HG03354 (cell line): ENCODE measurements at regions not wholly inside any gene's neighbourhood (a gene's known extent, or its start where the extent isn't known, plus 50 kb on each side); places are given as distances from the start of the nearest gene placed in this dataset.
"Not testable (repeated sequence)": the region's sequence is repeated elsewhere in the genome, so short reads cannot be mapped to it uniquely, and the experiment has no call there.

Experiments
- ATAC-seq: cut with Tn5 transposase; IDR thresholded peaks from one replicate; pipeline ENCODE4 v1.9.1; 2021; ENCODE audit warnings: mild to moderate bottlenecking; ENCODE audit not compliant: unreplicated experiment, poor library complexity, severe bottlenecking

- ATAC-seq: not testable (repeated sequence)
These were observed 1372.6 kb downstream of the FOXD4L5 start for GRCh38 chr9:63912451-63912850.

GRCh38 chr9:63909076-63909475, 1375.9 kb downstream of the FOXD4L5 start:
- ATAC-seq: not testable (repeated sequence)

- not testable (repeated sequence) for ATAC-seq
These were observed 1385.3 kb downstream of the FOXD4L5 start for GRCh38 chr9:63899637-63900190.

- not testable (repeated sequence) for ATAC-seq
These were observed 1403.6 kb downstream of the FOXD4L5 start for GRCh38 chr9:63881386-63881785.

- not testable (repeated sequence) for ATAC-seq
These were observed 1408.6 kb downstream of the FOXD4L5 start for GRCh38 chr9:63876380-63876779.

- ATAC-seq: peak; percentile 71
These were observed 1425.4 kb downstream of the FOXD4L5 start for GRCh38 chr9:63859475-63860215.

- ATAC-seq: peak; percentile 23
These were observed 1425.9 kb downstream of the FOXD4L5 start for GRCh38 chr9:63859090-63859474.

- not testable (repeated sequence) for ATAC-seq
These were observed 1431.8 kb downstream of the FOXD4L5 start for GRCh38 chr9:63853140-63853751.

GRCh38 chr9:63824804-63825203, 1460.2 kb downstream of the FOXD4L5 start:
- ATAC-seq: not testable (repeated sequence)

GRCh38 chr9:63823375-63824201, 1461.4 kb downstream of the FOXD4L5 start:
- not testable (repeated sequence) for ATAC-seq

GRCh38 chr9:63822615-63823374, 1462.2 kb downstream of the FOXD4L5 start:
- ATAC-seq: not testable (repeated sequence)

- ATAC-seq: not testable (repeated sequence)
These were observed 1463.7 kb downstream of the FOXD4L5 start for GRCh38 chr9:63821293-63821692.

- ATAC-seq: not testable (repeated sequence)
These were observed 1464.1 kb downstream of the FOXD4L5 start for GRCh38 chr9:63820882-63821281.

GRCh38 chr9:63820383-63820782, 1464.6 kb downstream of the FOXD4L5 start:
- ATAC-seq: not testable (repeated sequence)

- peak; percentile 69 for ATAC-seq
These were observed 1467.1 kb downstream of the FOXD4L5 start for GRCh38 chr9:63817622-63818518.

GRCh38 chr9:63816751-63817621, 1468.0 kb downstream of the FOXD4L5 start:
- ATAC-seq: peak; percentile 60

GRCh38 chr9:63814970-63815669, 1469.9 kb downstream of the FOXD4L5 start:
- not testable (repeated sequence) for ATAC-seq
